Stomach (tissue), 8 donors: ENCODE measurements at regions not wholly inside any gene's neighbourhood (a gene's known extent, or its start where the extent isn't known, plus 50 kb on each side); places are given as distances from the start of the nearest gene placed in this dataset.

Source experiments
- DNase-seq, 2 donors: peaks; one replicate each; pipeline versions ENCODE4 v3.0.0 to v3.0.0-alpha.2; 2013 to 2019
- H3K27ac ChIP-seq, 5 donors: fragments of 200-600 bp in 4 of 5; sonication (generic) in 4 of 5; one replicate each; pipeline ENCODE4 v1.5.1; 2013 to 2019; ENCODE audit warnings: mild to moderate bottlenecking in 1 of 5, moderate library complexity in 1 of 5
- H3K27me3 ChIP-seq, 3 donors: fragments of 200-600 bp; sonication (generic); one replicate each; pipeline ENCODE4 v1.5.1; 2017 to 2019; ENCODE audit warnings: mixed run types in 1 of 3
- H3K36me3 ChIP-seq, 4 donors: fragments of 200-600 bp; sonication (generic); 1 replicate in 3 of 4; 2 replicates in 1 of 4; pipeline ENCODE4 v1.5.1; 2016 to 2019
- H3K4me1 ChIP-seq, 4 donors: fragments of 200-600 bp; sonication (generic); one replicate each; pipeline ENCODE4 v1.5.1; 2016 to 2019
- H3K4me3 ChIP-seq, 4 donors: fragments of 200-600 bp; sonication (generic) in 3 of 4; one replicate each; pipeline ENCODE4 v1.5.1; 2016 to 2019; ENCODE audit warnings: mild to moderate bottlenecking in 1 of 4
- H3K9me3 ChIP-seq, 4 donors: fragments of 200-600 bp; sonication (generic); one replicate each; pipeline ENCODE4 v1.5.1; 2016 to 2019
- CTCF ChIP-seq, 7 experiments: fragments of 450-650 bp in 4 of 7; fragments of 200-600 bp in 3 of 7; sonication (generic) in 3 of 7; IDR thresholded peaks; one replicate each; pipeline ENCODE4 v1.5.1; 2016 to 2019; ENCODE audit warnings: antibody characterized with exemption in 7 of 7, control low read depth in 2 of 7, mild to moderate bottlenecking in 1 of 7
- EP300 ChIP-seq: sonication (generic); formaldehyde crosslinking; IDR thresholded peaks from one replicate; pipeline ENCODE4 v1.6.1; 2017; ENCODE audit warnings: antibody characterized with exemption
- POLR2A ChIP-seq, 4 donors: fragments of 450-650 bp; IDR thresholded peaks; one replicate each; pipeline ENCODE4 v1.6.1; 2016; ENCODE audit warnings: antibody characterized with exemption in 4 of 4, control low read depth in 2 of 4, mild to moderate bottlenecking in 1 of 4, moderate library complexity in 1 of 4
- POLR2AphosphoS5 ChIP-seq, 3 donors: sonication (generic); formaldehyde crosslinking; IDR thresholded peaks; one replicate each; pipeline ENCODE4 v1.6.1; 2016; ENCODE audit warnings: antibody characterized with exemption in 3 of 3
- WGBS, 5 donors: extraction: QIAGEN DNeasy Blood & Tissue Kit in 3 of 5; methylation state at CpG; one replicate each; pipeline versions ENCODE4 v1.1.5 to v1.1.7; 2013 to 2018; 5-methylcytosine and 5-hydroxymethylcytosine counted together
- intact Hi-C: fragments of 100-400 bp; cut with DNase I; formaldehyde crosslinking; loops from one replicate; pipeline ENCODE4 v1.15.1; 2023; ENCODE audit warnings: low total_unique reads
- donor health status: healthy with polysubstance abuse.
- donor health status: Bipolar disorder and iron deficiency.
- donor health status: healthy.

DNA sequence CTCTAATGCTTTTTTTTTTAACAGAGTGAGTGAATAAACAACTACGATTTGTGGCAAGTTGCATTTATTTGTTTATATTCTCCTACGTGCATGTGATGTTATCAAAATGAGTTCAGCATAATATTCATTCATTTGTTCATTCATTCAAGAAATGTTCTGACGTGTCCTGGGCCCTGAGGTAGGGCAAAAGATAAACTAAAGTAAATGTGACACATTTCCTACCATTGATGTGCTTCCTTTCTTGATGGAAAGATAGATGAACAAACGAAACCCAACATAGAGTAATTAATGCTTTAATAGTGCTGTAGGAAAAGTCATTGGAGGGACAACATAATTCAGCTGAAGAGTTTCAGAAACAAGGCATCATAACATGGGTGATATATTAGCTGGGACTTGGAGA, 261.5 kb upstream of the KCNMB2 start:
- no peaks in the 10 kb centered on the region for H3K27me3 ChIP-seq
- intact Hi-C loops, result no loop called here
- peaks cover 0 to 6% (median 1%) of the 10 kb centered on the region in 4 donors for H3K4me1 ChIP-seq
- DNase-seq, result no peak
- 73 to 78% (median 77%) methylated on average over 4 of the region's 4 CpGs for WGBS, 5 donors
- H3K9me3 ChIP-seq, result peaks cover 0 to 12% (median 5%) of the 10 kb centered on the region in 4 donors
- H3K27ac ChIP-seq, result no peak overlapping the region
- H3K36me3 ChIP-seq, result no peaks in the 10 kb centered on the region
- H3K4me3 ChIP-seq, result no peak overlapping the region
- TF ChIP-seq POLR2AphosphoS5 (IDR thresholded peaks at IDR 0.05), result no peak
- TF ChIP-seq CTCF (IDR thresholded peaks at IDR 0.05), result no peak
- no peak for TF ChIP-seq POLR2A (IDR thresholded peaks at IDR 0.05)
- TF ChIP-seq EP300, result no peak

DNA sequence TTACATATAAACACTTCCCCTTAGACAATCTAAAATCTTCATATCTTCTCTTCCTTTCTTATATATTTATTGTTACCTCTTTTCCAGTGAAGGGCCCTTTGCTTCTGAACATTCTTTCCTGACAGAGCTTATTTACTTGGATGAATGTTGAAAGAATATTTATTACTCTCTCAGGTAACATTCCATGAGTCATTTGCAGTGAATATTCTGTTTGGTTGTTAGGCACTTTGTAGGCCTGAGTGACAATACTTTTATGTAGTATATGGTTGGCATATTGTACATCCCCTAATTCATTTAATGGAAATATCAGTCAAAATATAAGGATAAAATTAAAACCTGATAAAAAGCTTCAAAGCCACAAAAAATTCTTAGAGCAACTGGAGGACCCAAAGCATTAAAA, 260.9 kb upstream of the KCNMB2 start:
- no peak for TF ChIP-seq EP300
- TF ChIP-seq CTCF (IDR thresholded peaks at IDR 0.05), result no peak
- TF ChIP-seq POLR2A (IDR thresholded peaks at IDR 0.05), result no peak
- no peak for TF ChIP-seq POLR2AphosphoS5 (IDR thresholded peaks at IDR 0.05)
- intact Hi-C loops, result no loop called here
- Histone ChIP-seq H3K9me3 (peaks cover 0 to 16% (median 8%) of the 10 kb centered on the region in 4 donors), H3K27me3 (no peaks in the 10 kb centered on the region), H3K27ac (peak overlapping the region in 1 of 5 donors; percentile 1), H3K4me3 (no peak overlapping the region), H3K4me1 (peaks cover 0 to 6% (median 1%) of the 10 kb centered on the region in 4 donors), H3K36me3 (no peaks in the 10 kb centered on the region)
- DNase-seq, result no peak

GRCh38 chr3:178275793-178276192, 260.4 kb upstream of the KCNMB2 start:
- peak overlapping the region in 1 of 5 donors; percentile 1 for H3K27ac ChIP-seq
- DNase-seq, result no peak
- peaks cover 0 to 19% (median 10%) of the 10 kb centered on the region in 4 donors for H3K9me3 ChIP-seq
- H3K27me3 ChIP-seq, result no peaks in the 10 kb centered on the region
- peaks cover 0 to 6% (median 1%) of the 10 kb centered on the region in 4 donors for H3K4me1 ChIP-seq
- WGBS, 5 donors, result 34 to 61% (median 46%) methylated on average over 2 of the region's 2 CpGs
- H3K36me3 ChIP-seq, result no peaks in the 10 kb centered on the region
- H3K4me3 ChIP-seq, result no peak overlapping the region
- TF ChIP-seq CTCF (IDR thresholded peaks at IDR 0.05) (no peak), POLR2AphosphoS5 (IDR thresholded peaks at IDR 0.05) (no peak), EP300 (no peak), POLR2A (IDR thresholded peaks at IDR 0.05) (no peak)
- intact Hi-C loops, result no loop called here

DNA sequence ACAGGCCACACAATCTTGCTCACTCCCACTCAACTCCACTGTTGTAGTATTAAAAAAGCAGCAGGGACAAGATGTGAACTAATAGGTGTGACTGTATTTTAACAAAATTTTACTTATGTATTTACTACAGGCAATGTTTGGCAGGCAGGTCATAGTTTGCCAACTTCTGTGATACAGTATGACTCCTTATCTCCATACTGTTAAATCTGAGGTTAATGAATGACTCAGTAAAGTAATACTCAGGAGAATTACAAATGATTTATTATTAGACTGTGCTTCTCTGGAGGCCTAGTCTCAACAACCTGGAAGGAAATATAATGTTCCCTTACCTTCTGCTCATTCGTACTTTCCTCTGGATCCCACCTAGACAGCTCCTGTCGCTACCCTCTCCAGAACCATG, 258.6 kb upstream of the KCNMB2 start:
- TF ChIP-seq POLR2AphosphoS5 (IDR thresholded peaks at IDR 0.05) (peak in 2 of 3 donors; percentile 11 to 19), EP300 (no peak), CTCF (IDR thresholded peaks at IDR 0.05) (no peak), POLR2A (IDR thresholded peaks at IDR 0.05) (no peak)
- peaks cover 0 to 6% (median 1%) of the 10 kb centered on the region in 4 donors for H3K4me1 ChIP-seq
- no peaks in the 10 kb centered on the region for H3K36me3 ChIP-seq
- no peaks in the 10 kb centered on the region for H3K27me3 ChIP-seq
- intact Hi-C loops, result no loop called here
- peak overlapping the region; percentile 68 to 95 (median 76) for H3K27ac ChIP-seq
- H3K9me3 ChIP-seq, result peaks cover 0 to 23% (median 12%) of the 10 kb centered on the region in 4 donors
- no peak overlapping the region for H3K4me3 ChIP-seq
- WGBS, 5 donors, result 29 to 68% (median 62%) methylated on average over 2 of the region's 2 CpGs
- peak; percentile 40 to 73 for DNase-seq
